ENCODE measurements at regions not wholly inside any gene's neighbourhood (a gene's known extent, or its start where the extent isn't known, plus 50 kb on each side); places are given as distances from the start of the nearest gene placed in this dataset.

- no peak overlapping the region for H3K4me3 ChIP-seq
- H3K4me1 ChIP-seq (replicated peaks in 1 of 2), result no peaks in the 10 kb centered on the region
- in situ Hi-C loops (cut with MboI; ENCODE audit: low pct_unique_long_range_greater_than_20kb in 2 of 9, low sequenced_read_pairs in 9 of 9, unreplicated experiment in 9 of 9), result no loop called here
- no peak for ATAC-seq (replicated peaks in 6 of 8)
- WGBS, 10 experiments, result 30 to 83% (median 54%) methylated on average over 1 to 3 of the region's 3 CpGs; no CpG with 5 or more reads in 1 of the 10 experiments
- H3K27ac ChIP-seq, result no peak overlapping the region
Observed at GRCh38 chr1:221636967-221637366, 104.9 kb downstream of the DUSP10 start.

GRCh38 chr1:221637641-221638041 is 104.2 kb downstream of the DUSP10 start:
- H3K4me1 ChIP-seq (replicated peaks in 1 of 2), result no peaks in the 10 kb centered on the region
- no peak overlapping the region for H3K4me3 ChIP-seq
- no peak overlapping the region for H3K27ac ChIP-seq
- peak in 3 of 8 experiments; percentile 50 to 96 (median 81) for ATAC-seq (replicated peaks in 6 of 8)
- in situ Hi-C loops (cut with MboI; ENCODE audit: low pct_unique_long_range_greater_than_20kb in 2 of 9, low sequenced_read_pairs in 9 of 9, unreplicated experiment in 9 of 9), result no loop called here
- WGBS, 10 experiments, result 57 to 100% (median 67%) methylated on average over 1 to 2 of the region's 2 CpGs; no CpG with 5 or more reads in 5 of the 10 experiments

- Histone ChIP-seq H3K27ac (no peak overlapping the region), H3K4me3 (no peak overlapping the region), H3K4me1 (replicated peaks in 1 of 2) (no peaks in the 10 kb centered on the region)
- no peak for ATAC-seq (replicated peaks in 6 of 8)
- in situ Hi-C loops (cut with MboI; ENCODE audit: low pct_unique_long_range_greater_than_20kb in 2 of 9, low sequenced_read_pairs in 9 of 9, unreplicated experiment in 9 of 9), result no loop called here
- 84 to 100% (median 100%) methylated on average over 1 to 2 of the region's 2 CpGs; no CpG with 5 or more reads in 3 of the 10 experiments for WGBS, 10 experiments
Observed at GRCh38 chr1:221638595-221638994, 103.3 kb downstream of the DUSP10 start.

- WGBS, 10 experiments, result 24 to 100% (median 85%) methylated on average over 1 to 3 of the region's 3 CpGs
- no peak overlapping the region for H3K4me3 ChIP-seq
- in situ Hi-C loops (cut with MboI; ENCODE audit: low pct_unique_long_range_greater_than_20kb in 2 of 9, low sequenced_read_pairs in 9 of 9, unreplicated experiment in 9 of 9), result no loop called here
Observed at GRCh38 chr1:221641811-221642210, 100.1 kb downstream of the DUSP10 start.

GRCh38 chr1:221643404-221644144 is 98.3 kb downstream of the DUSP10 start:
- ATAC-seq (replicated peaks in 6 of 8), result no peak
- in situ Hi-C loops (cut with MboI; ENCODE audit: low pct_unique_long_range_greater_than_20kb in 2 of 9, low sequenced_read_pairs in 9 of 9, unreplicated experiment in 9 of 9), result no loop called here
- no peak overlapping the region for H3K4me3 ChIP-seq
- H3K27ac ChIP-seq, result no peak overlapping the region
- no peaks in the 10 kb centered on the region for H3K4me1 ChIP-seq (replicated peaks in 1 of 2)
- 14 to 94% (median 54%) methylated on average over 1 of the region's 1 CpG; no CpG with 5 or more reads in 2 of the 10 experiments for WGBS, 10 experiments

More at GRCh38 chr1:221641811-221642210, 100.1 kb downstream of the DUSP10 start:
- no peaks in the 10 kb centered on the region for H3K4me1 ChIP-seq (replicated peaks in 1 of 2)
- ATAC-seq (replicated peaks in 6 of 8), result no peak
- no peak overlapping the region for H3K27ac ChIP-seq

- 0 to 90% (median 35%) methylated on average over 2 to 3 of the region's 3 CpGs; no CpG with 5 or more reads in 1 of the 10 experiments for WGBS, 10 experiments
- no peak overlapping the region for H3K27ac ChIP-seq
- in situ Hi-C loops (cut with MboI; ENCODE audit: low pct_unique_long_range_greater_than_20kb in 2 of 9, low sequenced_read_pairs in 9 of 9, unreplicated experiment in 9 of 9), result no loop called here
Observed at GRCh38 chr1:221644145-221644448, 97.8 kb downstream of the DUSP10 start.

GRCh38 chr1:221644663-221645258 is 97.1 kb downstream of the DUSP10 start:
- Histone ChIP-seq H3K4me3 (no peak overlapping the region), H3K4me1 (replicated peaks in 1 of 2) (no peaks in the 10 kb centered on the region), H3K27ac (no peak overlapping the region)
- peak in 1 of 8 experiments; percentile 37 for ATAC-seq (replicated peaks in 6 of 8)
- WGBS, 10 experiments, result 60 to 100% (median 74%) methylated on average over 1 to 2 of the region's 2 CpGs; no CpG with 5 or more reads in 1 of the 10 experiments
- in situ Hi-C loops (cut with MboI; ENCODE audit: low pct_unique_long_range_greater_than_20kb in 2 of 9, low sequenced_read_pairs in 9 of 9, unreplicated experiment in 9 of 9), result no loop called here

More at GRCh38 chr1:221644145-221644448, 97.8 kb downstream of the DUSP10 start:
- ATAC-seq (replicated peaks in 6 of 8), result no peak
- no peaks in the 10 kb centered on the region for H3K4me1 ChIP-seq (replicated peaks in 1 of 2)
- no peak overlapping the region for H3K4me3 ChIP-seq

- ATAC-seq (replicated peaks in 6 of 8), result no peak
- 60 to 100% (median 80%) methylated on average over 1 of the region's 1 CpG; no CpG with 5 or more reads in 3 of the 10 experiments for WGBS, 10 experiments
Observed at GRCh38 chr1:221648201-221648600, 93.7 kb downstream of the DUSP10 start.

More at GRCh38 chr1:221648201-221648600, 93.7 kb downstream of the DUSP10 start:
- Histone ChIP-seq H3K4me3 (no peak overlapping the region), H3K4me1 (replicated peaks in 1 of 2) (no peaks in the 10 kb centered on the region), H3K27ac (no peak overlapping the region)
- in situ Hi-C loops (cut with MboI; ENCODE audit: low pct_unique_long_range_greater_than_20kb in 2 of 9, low sequenced_read_pairs in 9 of 9, unreplicated experiment in 9 of 9), result no loop called here
